Ovary (tissue), 3 donors: ENCODE measurements at regions not wholly inside any gene's neighbourhood (a gene's known extent, or its start where the extent isn't known, plus 50 kb on each side); places are given as distances from the start of the nearest gene placed in this dataset.

Experiments
- CTCF ChIP-seq, 3 donors: fragments of 450-650 bp in 2 of 3; fragments of 200-600 bp in 1 of 3; IDR thresholded peaks; one replicate each; pipeline versions ENCODE4 v1.5.1 to v1.8.0; 2016 to 2022; ENCODE audit warnings: antibody characterized with exemption in 3 of 3, mild to moderate bottlenecking in 1 of 3
- EP300 ChIP-seq: sonication (generic); formaldehyde crosslinking; IDR thresholded peaks from one replicate; pipeline ENCODE4 v1.6.1; 2017; ENCODE audit warnings: antibody characterized with exemption
- donor health status: DM: no; HTN: no; CAD: no.

- TF ChIP-seq CTCF (IDR thresholded peaks at IDR 0.05) (no peak), EP300 (no peak)
These were observed 267.3 kb upstream of the IL12A start for GRCh38 chr3:159721324-159721723.
